Ascending aorta (tissue), 2 donors: ENCODE measurements at regions not wholly inside any gene's neighbourhood (a gene's known extent, or its start where the extent isn't known, plus 50 kb on each side); places are given as distances from the start of the nearest gene placed in this dataset.
"Not testable (repeated sequence)": the region's sequence is repeated elsewhere in the genome, so short reads cannot be mapped to it uniquely, and the experiment has no call there.

Experiments
- DNase-seq, 2 donors: peaks; one replicate each; pipeline ENCODE4 v3.0.0-alpha.2; 2019; ENCODE audit warnings: low spot score in 2 of 2
- H3K27ac ChIP-seq, 2 donors: fragments of 200-600 bp; sonication (generic); one replicate each; pipeline ENCODE4 v1.5.1; 2016 to 2017; ENCODE audit warnings: mild to moderate bottlenecking in 1 of 2
- H3K27me3 ChIP-seq: fragments of 200-600 bp; sonication (generic); one replicate; pipeline ENCODE4 v1.5.1; 2017
- H3K36me3 ChIP-seq, 2 donors: fragments of 200-600 bp; sonication (generic); one replicate each; pipeline ENCODE4 v1.5.1; 2016
- H3K4me1 ChIP-seq, 2 donors: fragments of 200-600 bp; sonication (generic); one replicate each; pipeline ENCODE4 v1.5.1; 2016 to 2017; ENCODE audit warnings: mild to moderate bottlenecking in 1 of 2
- H3K4me3 ChIP-seq, 2 donors: fragments of 200-600 bp; sonication (generic); one replicate each; pipeline ENCODE4 v1.5.1; 2016 to 2017; ENCODE audit warnings: mild to moderate bottlenecking in 1 of 2
- H3K9me3 ChIP-seq, 2 donors: fragments of 200-600 bp; sonication (generic); one replicate each; pipeline ENCODE4 v1.5.1; 2016
- CTCF ChIP-seq, 3 experiments: fragments of 200-600 bp in 2 of 3; fragments of 450-650 bp in 1 of 3; sonication (generic) in 2 of 3; IDR thresholded peaks; one replicate each; pipeline ENCODE4 v1.5.1; 2016 to 2019; ENCODE audit warnings: antibody characterized with exemption in 3 of 3, mild to moderate bottlenecking in 1 of 3, moderate library complexity in 1 of 3
- intact Hi-C: fragments of 100-400 bp; cut with DNase I; formaldehyde crosslinking; loops from one replicate; pipeline ENCODE4 v1.15.1; 2023

GRCh38 chr2:89784960-89785359 is 1093.5 kb downstream of the RPIA start:
- no peak for DNase-seq
- peaks cover 21 to 83% of the 10 kb centered on the region in 2 donors for H3K9me3 ChIP-seq

GRCh38 chr2:89785528-89785927 is 1094.1 kb downstream of the RPIA start:
- peaks cover 24 to 83% of the 10 kb centered on the region in 2 donors for H3K9me3 ChIP-seq
- H3K4me1 ChIP-seq, H3K27ac ChIP-seq, H3K4me3 ChIP-seq, intact Hi-C loops, DNase-seq, H3K27me3 ChIP-seq, H3K36me3 ChIP-seq: not testable (repeated sequence)

More at GRCh38 chr2:89784960-89785359, 1093.5 kb downstream of the RPIA start:
- no peak overlapping the region for H3K27ac ChIP-seq
- H3K4me1 ChIP-seq = no peaks in the 10 kb centered on the region
- no peaks in the 10 kb centered on the region for H3K36me3 ChIP-seq
- intact Hi-C loops = no loop called here
- no peak for TF ChIP-seq CTCF (IDR thresholded peaks at IDR 0.05)
- no peaks in the 10 kb centered on the region for H3K27me3 ChIP-seq
- no peak overlapping the region for H3K4me3 ChIP-seq

- intact Hi-C loops, H3K36me3 ChIP-seq, H3K27me3 ChIP-seq, H3K27ac ChIP-seq, H3K4me1 ChIP-seq, H3K4me3 ChIP-seq, DNase-seq: not testable (repeated sequence)
- H3K9me3 ChIP-seq = peaks cover 19 to 75% of the 10 kb centered on the region in 2 donors
These were observed 1095.2 kb downstream of the RPIA start for GRCh38 chr2:89786642-89787041.

GRCh38 chr2:89795530-89795929 is 1104.1 kb downstream of the RPIA start:
- H3K27ac ChIP-seq, H3K36me3 ChIP-seq, H3K27me3 ChIP-seq, intact Hi-C loops, H3K4me1 ChIP-seq, DNase-seq, H3K4me3 ChIP-seq: not testable (repeated sequence)
- peaks cover 9 to 63% of the 10 kb centered on the region in 2 donors for H3K9me3 ChIP-seq

GRCh38 chr2:89797320-89798038 is 1106.0 kb downstream of the RPIA start:
- Histone ChIP-seq H3K4me3 (no peak overlapping the region), H3K9me3 (peaks cover 8 to 73% of the 10 kb centered on the region in 2 donors), H3K27me3 (no peaks in the 10 kb centered on the region), H3K36me3 (no peaks in the 10 kb centered on the region), H3K27ac (no peak overlapping the region), H3K4me1 (no peaks in the 10 kb centered on the region)
- intact Hi-C loops = no loop called here
- TF ChIP-seq CTCF (IDR thresholded peaks at IDR 0.05) = no peak
- no peak for DNase-seq

- H3K4me1 ChIP-seq, H3K4me3 ChIP-seq, H3K27ac ChIP-seq, intact Hi-C loops, DNase-seq, H3K36me3 ChIP-seq, H3K27me3 ChIP-seq: not testable (repeated sequence)
- H3K9me3 ChIP-seq = peaks cover 14 to 74% of the 10 kb centered on the region in 2 donors
These were observed 1109.7 kb downstream of the RPIA start for GRCh38 chr2:89801207-89801606.

- H3K27ac ChIP-seq, H3K27me3 ChIP-seq, H3K36me3 ChIP-seq, DNase-seq, H3K4me1 ChIP-seq, intact Hi-C loops, H3K4me3 ChIP-seq: not testable (repeated sequence)
- peaks cover 17 to 65% of the 10 kb centered on the region in 2 donors for H3K9me3 ChIP-seq
These were observed 1114.9 kb downstream of the RPIA start for GRCh38 chr2:89806363-89806762.

GRCh38 chr2:89811295-89811694 is 1119.8 kb downstream of the RPIA start:
- Histone ChIP-seq H3K4me1 (no peaks in the 10 kb centered on the region), H3K4me3 (no peak overlapping the region), H3K27me3 (no peaks in the 10 kb centered on the region), H3K9me3 (peaks cover 12 to 77% of the 10 kb centered on the region in 2 donors), H3K36me3 (no peaks in the 10 kb centered on the region), H3K27ac (no peak overlapping the region)
- no peak for DNase-seq
- intact Hi-C loops = no loop called here
- TF ChIP-seq CTCF (IDR thresholded peaks at IDR 0.05) = no peak

GRCh38 chr2:89811910-89812309 is 1120.4 kb downstream of the RPIA start:
- DNase-seq, H3K36me3 ChIP-seq, intact Hi-C loops: not testable (repeated sequence)

GRCh38 chr2:89814359-89814758 is 1122.9 kb downstream of the RPIA start:
- H3K36me3 ChIP-seq, H3K27ac ChIP-seq, H3K4me1 ChIP-seq, H3K4me3 ChIP-seq, H3K27me3 ChIP-seq, DNase-seq, intact Hi-C loops: not testable (repeated sequence)
- H3K9me3 ChIP-seq = peaks cover 12 to 75% of the 10 kb centered on the region in 2 donors

More at GRCh38 chr2:89811910-89812309, 1120.4 kb downstream of the RPIA start:
- H3K27ac ChIP-seq, H3K27me3 ChIP-seq, H3K4me1 ChIP-seq, H3K4me3 ChIP-seq: not testable (repeated sequence)
- peaks cover 12 to 70% of the 10 kb centered on the region in 2 donors for H3K9me3 ChIP-seq
